OCI-LY3 (cell line): ENCODE measurements at regions not wholly inside any gene's neighbourhood (a gene's known extent, or its start where the extent isn't known, plus 50 kb on each side); places are given as distances from the start of the nearest gene placed in this dataset.

Source experiments
- H2AFZ ChIP-seq: fragments of 200-600, 300-600 bp; shearing (Covaris generic); 2 replicates; pipeline ENCODE4 v1.6.0; 2014; ENCODE audit warnings: antibody characterized with exemption, low read depth, low read length
- H3K27ac ChIP-seq: fragments of 200-600, 300-600 bp; sonication (generic); 2 replicates; pipeline ENCODE4 v1.5.1; 2014; ENCODE audit warnings: mild to moderate bottlenecking, low read length, moderate library complexity, mixed read lengths
- H3K27me3 ChIP-seq: fragments of 200-600, 300-600 bp; sonication (generic); 2 replicates; pipeline ENCODE4 v1.6.1; 2014; ENCODE audit warnings: low read depth, low read length, mixed read lengths
- H3K36me3 ChIP-seq: fragments of 200-600, 300-600 bp; sonication (generic); replicated peaks from 2 replicates; pipeline ENCODE3; 2014; ENCODE audit warnings: low read depth, low read length, mixed read lengths
- H3K4me1 ChIP-seq: fragments of 300-600, 200-600 bp; sonication (generic); 2 replicates; pipeline ENCODE4 v1.6.1; 2014; ENCODE audit warnings: low read length, mixed read lengths
- H3K4me2 ChIP-seq: fragments of 200-600, 300-600 bp; sonication (generic); 2 replicates; pipeline ENCODE4 v1.6.1; 2014; ENCODE audit warnings: low read length, mixed read lengths
- H3K4me3 ChIP-seq: fragments of 300-600, 200-600 bp; sonication (generic); 2 replicates; pipeline ENCODE4 v1.5.1; 2014; ENCODE audit warnings: antibody characterized with exemption, mild to moderate bottlenecking, low read length, moderate library complexity
- H3K79me2 ChIP-seq: fragments of 300-600, 200-600 bp; shearing (Covaris generic); 2 replicates; pipeline ENCODE4 v1.6.1; 2014; ENCODE audit warnings: mild to moderate bottlenecking, low read length, mixed read lengths
- H3K9ac ChIP-seq: fragments of 300-600, 200-600 bp; shearing (Covaris generic); 2 replicates; pipeline ENCODE4 v1.6.0; 2014; ENCODE audit warnings: mild to moderate bottlenecking, low read length, moderate library complexity
- H3K9me3 ChIP-seq: fragments of 200-600, 300-600 bp; shearing (Covaris generic); 2 replicates; pipeline ENCODE4 v1.6.1; 2014; ENCODE audit warnings: low read length, mixed read lengths; ENCODE audit not compliant: insufficient read depth
- H4K20me1 ChIP-seq: fragments of 200-600, 300-600 bp; sonication (generic); 2 replicates; pipeline ENCODE4 v1.6.1; 2016; ENCODE audit warnings: low read length, mixed read lengths; ENCODE audit not compliant: insufficient read depth
- EZH2phosphoT487 ChIP-seq: fragments of 200-600 bp; shearing (Covaris generic); IDR thresholded peaks from 2 replicates; pipeline ENCODE4 v1.6.1; 2018; ENCODE audit warnings: antibody characterized with exemption, mixed run types, low read depth
- TF ChIP-seq, protein P1 (sequence below): fragments of 200-600, 300-600 bp; sonication (generic); IDR thresholded peaks from 2 replicates; pipeline ENCODE4 v1.5.1; 2014; ENCODE audit warnings: antibody characterized with exemption, low read length, low read depth

DNA sequence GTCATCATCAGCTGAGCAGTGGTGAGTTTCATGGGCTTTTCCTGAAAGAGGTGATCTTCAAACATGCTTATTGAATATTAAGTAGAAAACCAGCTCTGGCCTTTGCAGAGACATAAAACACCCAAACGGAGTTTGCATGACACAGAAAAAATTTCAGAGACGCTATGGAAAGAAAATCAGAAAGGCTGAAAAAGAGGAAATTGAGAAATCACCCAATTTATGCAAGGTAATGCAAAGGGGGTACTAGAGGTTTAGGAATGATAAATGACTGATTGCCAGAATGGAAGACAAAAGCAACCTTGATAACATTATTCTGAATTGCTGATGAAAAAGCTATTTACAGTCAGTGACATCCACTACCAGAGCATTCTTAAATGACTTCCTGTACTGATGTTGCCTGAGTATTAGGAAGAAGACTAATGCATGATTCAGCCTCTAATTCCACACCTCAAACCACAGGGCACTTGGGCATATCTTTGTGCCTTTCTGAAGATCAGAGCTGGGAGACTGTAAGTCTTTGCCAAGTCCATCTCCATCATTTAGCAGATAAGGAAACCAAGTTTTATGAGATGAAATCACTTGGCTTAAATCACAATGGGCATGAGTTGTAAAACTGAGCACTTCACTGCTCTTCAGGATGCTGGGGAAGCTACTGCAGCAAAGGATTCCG lies 565.7 kb downstream of the PPARGC1A start:
- no peak overlapping the region for H2AFZ ChIP-seq
- H3K27me3 ChIP-seq, result no peaks in the 10 kb centered on the region
- no peak overlapping the region for H3K9ac ChIP-seq
- no peaks in the 10 kb centered on the region for H3K36me3 ChIP-seq
- H3K4me1 ChIP-seq, result no peaks in the 10 kb centered on the region
- no peaks in the 10 kb centered on the region for H4K20me1 ChIP-seq
- no peak overlapping the region for H3K4me3 ChIP-seq
- no peaks in the 10 kb centered on the region for H3K79me2 ChIP-seq
- H3K4me2 ChIP-seq, result no peak overlapping the region
- TF ChIP-seq, protein P1, sequence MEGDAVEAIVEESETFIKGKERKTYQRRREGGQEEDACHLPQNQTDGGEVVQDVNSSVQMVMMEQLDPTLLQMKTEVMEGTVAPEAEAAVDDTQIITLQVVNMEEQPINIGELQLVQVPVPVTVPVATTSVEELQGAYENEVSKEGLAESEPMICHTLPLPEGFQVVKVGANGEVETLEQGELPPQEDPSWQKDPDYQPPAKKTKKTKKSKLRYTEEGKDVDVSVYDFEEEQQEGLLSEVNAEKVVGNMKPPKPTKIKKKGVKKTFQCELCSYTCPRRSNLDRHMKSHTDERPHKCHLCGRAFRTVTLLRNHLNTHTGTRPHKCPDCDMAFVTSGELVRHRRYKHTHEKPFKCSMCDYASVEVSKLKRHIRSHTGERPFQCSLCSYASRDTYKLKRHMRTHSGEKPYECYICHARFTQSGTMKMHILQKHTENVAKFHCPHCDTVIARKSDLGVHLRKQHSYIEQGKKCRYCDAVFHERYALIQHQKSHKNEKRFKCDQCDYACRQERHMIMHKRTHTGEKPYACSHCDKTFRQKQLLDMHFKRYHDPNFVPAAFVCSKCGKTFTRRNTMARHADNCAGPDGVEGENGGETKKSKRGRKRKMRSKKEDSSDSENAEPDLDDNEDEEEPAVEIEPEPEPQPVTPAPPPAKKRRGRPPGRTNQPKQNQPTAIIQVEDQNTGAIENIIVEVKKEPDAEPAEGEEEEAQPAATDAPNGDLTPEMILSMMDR, result no peak
- no peak for TF ChIP-seq EZH2phosphoT487
- no peak overlapping the region for H3K27ac ChIP-seq
- H3K9me3 ChIP-seq, result no peaks in the 10 kb centered on the region

DNA sequence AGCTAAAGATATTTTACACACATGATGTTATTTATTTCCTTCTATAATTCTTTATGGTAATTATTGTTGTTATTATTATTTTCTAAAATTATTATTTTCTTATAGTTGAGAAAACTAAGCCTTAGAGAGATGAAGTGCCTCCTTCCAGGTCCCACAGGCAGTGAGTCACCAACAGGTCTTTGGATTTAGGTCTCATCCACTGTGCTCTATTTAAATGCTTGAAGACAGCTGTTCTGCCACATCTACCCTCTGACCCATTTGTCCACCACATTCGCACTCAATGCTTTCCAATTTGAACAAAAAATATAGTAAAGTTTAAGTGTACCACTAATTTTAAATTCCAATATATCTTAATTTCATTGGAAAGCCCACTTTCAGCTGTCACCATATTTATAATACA lies 566.4 kb downstream of the PPARGC1A start:
- no peak overlapping the region for H3K4me2 ChIP-seq
- H3K9me3 ChIP-seq, result no peaks in the 10 kb centered on the region
- H3K27me3 ChIP-seq, result no peaks in the 10 kb centered on the region
- no peaks in the 10 kb centered on the region for H3K36me3 ChIP-seq
- H3K27ac ChIP-seq, result no peak overlapping the region
- H3K79me2 ChIP-seq, result no peaks in the 10 kb centered on the region
- no peaks in the 10 kb centered on the region for H4K20me1 ChIP-seq
- no peak for TF ChIP-seq EZH2phosphoT487
- TF ChIP-seq, protein P1, result no peak
- no peak overlapping the region for H3K4me3 ChIP-seq
- no peaks in the 10 kb centered on the region for H3K4me1 ChIP-seq
- H3K9ac ChIP-seq, result no peak overlapping the region
- H2AFZ ChIP-seq, result no peak overlapping the region

DNA sequence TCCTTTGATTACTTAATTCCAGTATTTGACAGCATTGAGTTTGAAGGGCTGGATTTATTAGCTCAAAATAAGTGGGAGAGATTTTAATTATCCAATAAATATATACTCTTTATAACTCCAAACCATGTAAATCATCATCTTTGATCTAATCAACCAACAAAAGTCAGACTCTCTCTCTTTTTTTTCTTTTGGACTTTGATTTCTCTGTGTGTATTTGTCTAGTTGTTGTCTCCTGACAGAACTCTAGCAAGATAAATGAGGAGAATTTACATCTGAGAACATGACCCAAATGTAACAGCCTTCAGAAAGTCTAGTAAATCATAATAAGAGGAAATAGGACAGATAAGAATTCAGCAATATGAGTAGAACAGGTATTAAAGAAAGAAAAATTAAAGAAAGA lies 567.1 kb downstream of the PPARGC1A start:
- Histone ChIP-seq H3K79me2 (no peaks in the 10 kb centered on the region), H3K9me3 (no peaks in the 10 kb centered on the region), H4K20me1 (no peaks in the 10 kb centered on the region), H3K27me3 (no peaks in the 10 kb centered on the region), H3K4me2 (no peak overlapping the region), H2AFZ (no peak overlapping the region), H3K4me3 (no peak overlapping the region), H3K27ac (no peak overlapping the region), H3K9ac (no peak overlapping the region), H3K4me1 (no peaks in the 10 kb centered on the region), H3K36me3 (no peaks in the 10 kb centered on the region)
- TF ChIP-seq EZH2phosphoT487, result no peak
- TF ChIP-seq, protein P1, result no peak

DNA sequence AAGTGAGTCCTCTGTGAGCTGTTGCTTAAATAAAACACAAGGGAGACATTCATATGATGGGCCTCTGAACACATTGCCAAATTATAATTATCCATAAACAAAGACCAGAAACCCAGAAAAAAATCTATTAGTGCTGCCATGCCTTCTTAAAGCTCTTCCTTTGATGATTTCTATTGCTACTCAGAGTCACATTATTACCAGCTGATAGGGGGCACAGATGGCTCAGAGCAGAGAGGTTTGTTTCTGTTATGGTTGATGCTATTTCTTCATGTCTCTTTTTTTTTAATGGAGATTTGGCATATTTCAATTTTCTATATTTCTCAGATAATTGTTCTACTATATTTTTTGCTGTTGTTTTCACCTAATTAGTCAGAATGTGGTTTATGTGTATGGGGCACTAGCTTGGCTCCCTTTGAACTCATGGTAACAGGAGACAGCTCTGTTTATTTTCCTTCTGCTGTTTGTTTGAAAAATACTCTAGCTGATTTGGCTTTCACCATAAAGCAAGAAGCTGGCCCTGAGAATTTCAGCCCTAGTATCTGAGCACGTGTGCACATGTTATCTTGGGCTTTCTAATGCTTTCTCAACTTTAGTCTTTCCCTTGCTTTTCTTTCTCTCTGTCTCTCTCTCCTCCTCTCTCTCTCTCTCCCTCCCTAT lies 568.8 kb downstream of the PPARGC1A start:
- no peaks in the 10 kb centered on the region for H3K27me3 ChIP-seq
- no peaks in the 10 kb centered on the region for H3K4me1 ChIP-seq
- H2AFZ ChIP-seq, result no peak overlapping the region
- no peak overlapping the region for H3K27ac ChIP-seq
- no peak for TF ChIP-seq EZH2phosphoT487
- TF ChIP-seq, protein P1, result no peak
- H3K36me3 ChIP-seq, result no peaks in the 10 kb centered on the region
- H3K79me2 ChIP-seq, result no peaks in the 10 kb centered on the region
- H3K4me3 ChIP-seq, result no peak overlapping the region
- H3K9me3 ChIP-seq, result no peaks in the 10 kb centered on the region
- H3K4me2 ChIP-seq, result no peak overlapping the region
- no peak overlapping the region for H3K9ac ChIP-seq
- no peaks in the 10 kb centered on the region for H4K20me1 ChIP-seq
